OCI-LY1 (cell line): ENCODE measurements at regions not wholly inside any gene's neighbourhood (a gene's known extent, or its start where the extent isn't known, plus 50 kb on each side); places are given as distances from the start of the nearest gene placed in this dataset.

Experiments
- EZH2 ChIP-seq: fragments of 200-600 bp; sonication (generic), shearing (Covaris generic); IDR thresholded peaks from 2 replicates; pipeline ENCODE4 v1.8.0; 2017; ENCODE audit warnings: borderline replicate concordance, mixed run types, mild to moderate bottlenecking, antibody characterized with exemption, low read length, moderate library complexity, mixed read lengths
- TF ChIP-seq, protein P1 (sequence below): fragments of 200-600 bp; sonication (generic), shearing (Covaris generic); IDR thresholded peaks from 2 replicates; pipeline ENCODE4 v1.5.1; 2017; ENCODE audit warnings: mild to moderate bottlenecking, antibody characterized with exemption, low read length, moderate library complexity, mixed read lengths

GRCh38 chr4:110681381-110681780 lies 58.5 kb upstream of the PITX2 start:
- TF ChIP-seq, protein P1, sequence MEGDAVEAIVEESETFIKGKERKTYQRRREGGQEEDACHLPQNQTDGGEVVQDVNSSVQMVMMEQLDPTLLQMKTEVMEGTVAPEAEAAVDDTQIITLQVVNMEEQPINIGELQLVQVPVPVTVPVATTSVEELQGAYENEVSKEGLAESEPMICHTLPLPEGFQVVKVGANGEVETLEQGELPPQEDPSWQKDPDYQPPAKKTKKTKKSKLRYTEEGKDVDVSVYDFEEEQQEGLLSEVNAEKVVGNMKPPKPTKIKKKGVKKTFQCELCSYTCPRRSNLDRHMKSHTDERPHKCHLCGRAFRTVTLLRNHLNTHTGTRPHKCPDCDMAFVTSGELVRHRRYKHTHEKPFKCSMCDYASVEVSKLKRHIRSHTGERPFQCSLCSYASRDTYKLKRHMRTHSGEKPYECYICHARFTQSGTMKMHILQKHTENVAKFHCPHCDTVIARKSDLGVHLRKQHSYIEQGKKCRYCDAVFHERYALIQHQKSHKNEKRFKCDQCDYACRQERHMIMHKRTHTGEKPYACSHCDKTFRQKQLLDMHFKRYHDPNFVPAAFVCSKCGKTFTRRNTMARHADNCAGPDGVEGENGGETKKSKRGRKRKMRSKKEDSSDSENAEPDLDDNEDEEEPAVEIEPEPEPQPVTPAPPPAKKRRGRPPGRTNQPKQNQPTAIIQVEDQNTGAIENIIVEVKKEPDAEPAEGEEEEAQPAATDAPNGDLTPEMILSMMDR, result no peak
- TF ChIP-seq EZH2, result no peak
